Kidney capillary endothelial cell (primary cell): ENCODE measurements at regions not wholly inside any gene's neighbourhood (a gene's known extent, or its start where the extent isn't known, plus 50 kb on each side); places are given as distances from the start of the nearest gene placed in this dataset.

Source experiments
- DNase-seq: peaks from one replicate; pipeline ENCODE4 v3.0.0-alpha.2; 2018; ENCODE audit warnings: low spot score

- peak; percentile 45 for DNase-seq
These were observed 323.3 kb downstream of the RPS6KC1 start for GRCh38 chr1:213374369-213374768.

- no peak for DNase-seq
These were observed 324.0 kb downstream of the RPS6KC1 start for GRCh38 chr1:213375002-213375401.

- no peak for DNase-seq
These were observed 325.9 kb downstream of the RPS6KC1 start for GRCh38 chr1:213376862-213377372.

- no peak for DNase-seq
These were observed 329.8 kb downstream of the RPS6KC1 start for GRCh38 chr1:213380865-213381264.

GRCh38 chr1:213381572-213382084, 330.6 kb downstream of the RPS6KC1 start:
- no peak for DNase-seq

- DNase-seq, result no peak
These were observed 332.4 kb downstream of the RPS6KC1 start for GRCh38 chr1:213383465-213383864.

GRCh38 chr1:213385201-213385600, 334.2 kb downstream of the RPS6KC1 start:
- DNase-seq, result no peak

GRCh38 chr1:213385806-213386324, 334.8 kb downstream of the RPS6KC1 start:
- no peak for DNase-seq

GRCh38 chr1:213387380-213388015, 336.5 kb downstream of the RPS6KC1 start:
- DNase-seq, result no peak

GRCh38 chr1:213388199-213388598, 337.2 kb downstream of the RPS6KC1 start:
- no peak for DNase-seq

GRCh38 chr1:213389061-213389581, 338.1 kb downstream of the RPS6KC1 start:
- no peak for DNase-seq

- DNase-seq, result no peak
These were observed 340.4 kb downstream of the RPS6KC1 start for GRCh38 chr1:213391445-213391844.

- no peak for DNase-seq
These were observed 342.8 kb downstream of the RPS6KC1 start for GRCh38 chr1:213393860-213394259.

GRCh38 chr1:213394837-213395236, 343.8 kb downstream of the RPS6KC1 start:
- DNase-seq, result no peak

- DNase-seq, result no peak
These were observed 346.6 kb downstream of the RPS6KC1 start for GRCh38 chr1:213397638-213398037.

- DNase-seq, result no peak
These were observed 348.7 kb downstream of the RPS6KC1 start for GRCh38 chr1:213399695-213400094.

- DNase-seq, result no peak
These were observed 358.2 kb downstream of the RPS6KC1 start for GRCh38 chr1:213409208-213409631.

- DNase-seq, result no peak
These were observed 358.9 kb downstream of the RPS6KC1 start for GRCh38 chr1:213409971-213410370.

- DNase-seq, result no peak
These were observed 363.3 kb downstream of the RPS6KC1 start for GRCh38 chr1:213414346-213414745.

GRCh38 chr1:213414911-213415310, 363.9 kb downstream of the RPS6KC1 start:
- DNase-seq, result no peak

- no peak for DNase-seq
These were observed 364.8 kb downstream of the RPS6KC1 start for GRCh38 chr1:213415691-213416380.

GRCh38 chr1:213416461-213417224, 365.6 kb downstream of the RPS6KC1 start:
- no peak for DNase-seq
